ENCODE measurements at regions not wholly inside any gene's neighbourhood (a gene's known extent, or its start where the extent isn't known, plus 50 kb on each side); places are given as distances from the start of the nearest gene placed in this dataset.
"Not testable (repeated sequence)": the region's sequence is repeated elsewhere in the genome, so short reads cannot be mapped to it uniquely, and the experiment has no call there.

DNA sequence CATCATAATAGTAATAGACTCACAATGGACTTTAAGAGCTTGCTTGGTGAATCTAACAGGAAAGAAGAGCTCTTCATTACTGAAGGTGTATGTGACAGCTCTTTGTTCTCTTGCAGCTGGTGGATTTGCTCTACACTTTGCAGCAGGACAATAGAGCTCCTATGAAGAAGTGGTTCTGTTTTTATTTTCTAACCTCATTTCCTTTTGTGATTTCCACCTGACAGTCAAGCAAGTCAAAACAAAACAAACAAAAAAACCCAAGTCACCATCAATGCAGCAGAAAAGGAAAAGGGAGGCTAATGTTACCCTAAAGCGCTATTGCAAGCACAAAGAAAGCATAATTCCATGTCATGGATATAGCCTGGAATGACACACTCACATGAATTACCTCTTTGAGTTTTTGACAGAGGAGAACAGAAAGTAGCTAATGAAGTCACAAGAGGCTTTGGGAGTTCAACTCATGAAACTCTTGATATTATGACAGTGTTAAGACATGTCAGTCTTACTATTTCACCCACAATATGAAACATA lies 1188.1 kb downstream of the EPHA7 start:
- Mint-ChIP-seq H3K36me3 (ENCODE audit: unreplicated experiment) (no peaks in the 10 kb centered on the region), H3K4me3 (ENCODE audit: unreplicated experiment) (no peak overlapping the region), H3K9me3 (ENCODE audit: unreplicated experiment) (no peaks in the 10 kb centered on the region), H3K27ac (ENCODE audit: unreplicated experiment) (no peak overlapping the region), H3K27me3 (ENCODE audit: unreplicated experiment) (no peaks in the 10 kb centered on the region), H3K4me1 (ENCODE audit: low read depth, unreplicated experiment) (no peaks in the 10 kb centered on the region)
- DNase-seq, result no peak
- TF ChIP-seq, protein P1, sequence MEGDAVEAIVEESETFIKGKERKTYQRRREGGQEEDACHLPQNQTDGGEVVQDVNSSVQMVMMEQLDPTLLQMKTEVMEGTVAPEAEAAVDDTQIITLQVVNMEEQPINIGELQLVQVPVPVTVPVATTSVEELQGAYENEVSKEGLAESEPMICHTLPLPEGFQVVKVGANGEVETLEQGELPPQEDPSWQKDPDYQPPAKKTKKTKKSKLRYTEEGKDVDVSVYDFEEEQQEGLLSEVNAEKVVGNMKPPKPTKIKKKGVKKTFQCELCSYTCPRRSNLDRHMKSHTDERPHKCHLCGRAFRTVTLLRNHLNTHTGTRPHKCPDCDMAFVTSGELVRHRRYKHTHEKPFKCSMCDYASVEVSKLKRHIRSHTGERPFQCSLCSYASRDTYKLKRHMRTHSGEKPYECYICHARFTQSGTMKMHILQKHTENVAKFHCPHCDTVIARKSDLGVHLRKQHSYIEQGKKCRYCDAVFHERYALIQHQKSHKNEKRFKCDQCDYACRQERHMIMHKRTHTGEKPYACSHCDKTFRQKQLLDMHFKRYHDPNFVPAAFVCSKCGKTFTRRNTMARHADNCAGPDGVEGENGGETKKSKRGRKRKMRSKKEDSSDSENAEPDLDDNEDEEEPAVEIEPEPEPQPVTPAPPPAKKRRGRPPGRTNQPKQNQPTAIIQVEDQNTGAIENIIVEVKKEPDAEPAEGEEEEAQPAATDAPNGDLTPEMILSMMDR (IDR thresholded peaks at IDR 0.05; ENCODE audit: partially characterized antibody, unreplicated experiment), result no peak

DNA sequence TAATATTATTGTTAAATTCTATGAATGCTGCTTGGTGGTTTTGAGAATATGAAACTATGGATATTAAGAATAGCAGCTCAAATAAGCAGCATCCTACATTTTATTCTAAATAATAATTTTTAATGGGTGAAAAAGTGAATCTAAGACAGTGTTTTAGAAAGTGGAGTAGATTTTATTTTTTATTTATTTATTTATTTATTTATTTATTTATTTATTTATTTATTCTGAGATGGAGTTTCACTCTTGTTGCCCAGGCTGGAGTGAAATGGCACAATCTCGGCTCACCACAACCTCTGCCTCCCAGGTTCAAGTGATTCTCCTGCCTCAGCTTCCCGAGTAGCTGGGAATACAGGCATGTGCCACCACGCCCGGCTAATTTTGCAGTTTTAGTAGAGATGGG lies 1199.4 kb downstream of the EPHA7 start:
- H3K4me3 Mint-ChIP-seq (ENCODE audit: unreplicated experiment); H3K4me1 Mint-ChIP-seq (ENCODE audit: low read depth, unreplicated experiment); H3K27ac Mint-ChIP-seq (ENCODE audit: unreplicated experiment); H3K9me3 Mint-ChIP-seq (ENCODE audit: unreplicated experiment); H3K36me3 Mint-ChIP-seq (ENCODE audit: unreplicated experiment); H3K27me3 Mint-ChIP-seq (ENCODE audit: unreplicated experiment); DNase-seq: not testable (repeated sequence)

DNA sequence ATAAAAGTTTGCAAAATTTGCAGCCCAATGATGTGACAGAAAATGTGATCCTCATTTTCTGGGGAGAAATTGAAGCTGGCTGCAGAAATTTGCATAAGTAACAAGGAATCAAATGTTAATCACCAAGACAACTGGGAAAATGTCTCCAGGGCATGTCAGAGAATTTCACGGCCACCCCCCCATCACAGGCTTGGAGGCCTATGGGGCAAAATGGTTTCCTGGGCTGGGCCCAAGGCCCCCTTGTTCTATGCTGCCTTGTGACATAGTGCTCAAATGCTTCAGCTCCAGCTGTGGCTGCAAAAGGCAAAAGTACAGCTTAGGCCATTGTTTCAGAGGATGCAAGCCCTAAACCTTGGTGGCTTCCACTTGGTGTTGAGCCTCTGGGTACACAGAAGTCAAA lies 1202.6 kb downstream of the EPHA7 start:
- H3K36me3 Mint-ChIP-seq (ENCODE audit: unreplicated experiment), result peaks cover 9% of the 10 kb centered on the region
- DNase-seq, result no peak
- H3K4me1 Mint-ChIP-seq (ENCODE audit: low read depth, unreplicated experiment), result no peaks in the 10 kb centered on the region
- peaks cover 3% of the 10 kb centered on the region for H3K27me3 Mint-ChIP-seq (ENCODE audit: unreplicated experiment)
- peaks cover 2% of the 10 kb centered on the region for H3K9me3 Mint-ChIP-seq (ENCODE audit: unreplicated experiment)
- H3K4me3 Mint-ChIP-seq (ENCODE audit: unreplicated experiment), result no peak overlapping the region
- TF ChIP-seq, protein P1 (IDR thresholded peaks at IDR 0.05; ENCODE audit: partially characterized antibody, unreplicated experiment), result no peak
- H3K27ac Mint-ChIP-seq (ENCODE audit: unreplicated experiment), result no peak overlapping the region

DNA sequence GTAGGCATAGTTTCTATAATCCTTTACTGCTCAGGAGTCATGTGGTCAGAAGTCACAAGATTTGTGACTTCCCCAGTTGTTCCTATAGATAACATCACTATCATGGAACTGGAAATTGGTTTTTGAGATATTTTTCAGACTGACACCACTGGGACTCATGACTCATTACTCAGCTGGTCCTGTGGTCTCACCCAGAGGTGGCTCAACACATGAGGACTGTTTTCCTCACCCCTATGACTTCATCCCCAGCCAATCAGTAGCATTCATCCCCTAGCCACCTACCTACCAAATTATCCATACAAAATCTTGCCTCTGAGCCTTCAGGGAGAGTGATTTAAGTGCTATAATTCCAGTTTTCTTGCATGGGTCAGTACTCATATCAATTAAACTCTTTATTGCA lies 1217.7 kb downstream of the EPHA7 start:
- DNase-seq, result no peak
- Mint-ChIP-seq H3K4me3 (ENCODE audit: unreplicated experiment) (no peak overlapping the region), H3K27ac (ENCODE audit: unreplicated experiment) (no peak overlapping the region), H3K4me1 (ENCODE audit: low read depth, unreplicated experiment) (no peaks in the 10 kb centered on the region), H3K36me3 (ENCODE audit: unreplicated experiment) (no peaks in the 10 kb centered on the region), H3K27me3 (ENCODE audit: unreplicated experiment) (no peaks in the 10 kb centered on the region), H3K9me3 (ENCODE audit: unreplicated experiment) (no peaks in the 10 kb centered on the region)
- TF ChIP-seq, protein P1 (IDR thresholded peaks at IDR 0.05; ENCODE audit: partially characterized antibody, unreplicated experiment), result no peak

DNA sequence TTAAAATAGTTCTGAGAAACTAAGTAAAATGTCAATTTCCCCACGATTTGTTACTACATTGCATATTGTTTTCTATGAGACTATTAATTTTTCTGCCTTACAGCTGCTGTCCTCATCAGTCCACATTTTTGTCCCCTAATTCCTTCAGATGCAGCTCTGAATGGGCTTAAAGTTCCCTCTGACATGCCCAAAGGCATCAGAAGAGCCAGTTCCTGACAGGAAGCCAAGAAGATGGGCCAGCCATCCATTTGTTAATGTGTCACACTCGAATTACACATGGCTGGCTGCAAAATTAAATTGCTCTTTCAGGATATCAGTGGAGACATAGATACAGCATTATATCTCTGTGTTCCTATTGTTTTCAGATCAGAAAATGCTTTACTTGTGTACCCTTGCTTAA lies 1223.0 kb downstream of the EPHA7 start:
- TF ChIP-seq, protein P1 (IDR thresholded peaks at IDR 0.05; ENCODE audit: partially characterized antibody, unreplicated experiment), result no peak
- Mint-ChIP-seq H3K27me3 (ENCODE audit: unreplicated experiment) (no peaks in the 10 kb centered on the region), H3K9me3 (ENCODE audit: unreplicated experiment) (no peaks in the 10 kb centered on the region), H3K27ac (ENCODE audit: unreplicated experiment) (no peak overlapping the region), H3K4me1 (ENCODE audit: low read depth, unreplicated experiment) (no peaks in the 10 kb centered on the region), H3K4me3 (ENCODE audit: unreplicated experiment) (no peak overlapping the region), H3K36me3 (ENCODE audit: unreplicated experiment) (no peaks in the 10 kb centered on the region)
- DNase-seq, result no peak

DNA sequence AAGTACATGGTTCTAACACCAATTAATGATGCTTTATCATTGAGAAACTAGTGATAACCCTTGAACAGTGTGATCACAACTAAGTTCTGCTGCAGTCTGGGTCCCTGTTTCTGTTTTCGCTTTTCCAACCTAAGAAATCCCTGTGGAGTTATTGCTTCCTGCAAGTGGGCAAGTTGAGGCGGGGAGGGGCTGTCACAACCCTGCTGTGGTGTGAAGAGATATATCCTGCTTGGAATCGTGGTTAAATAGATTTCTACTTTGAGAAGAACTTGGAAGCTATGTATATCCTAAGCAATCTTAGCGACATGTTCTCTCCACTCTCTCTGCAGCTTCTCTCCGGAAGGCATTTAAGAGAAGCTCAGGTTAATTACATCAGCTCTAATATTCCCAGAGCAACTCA lies 1223.6 kb downstream of the EPHA7 start:
- no peaks in the 10 kb centered on the region for H3K9me3 Mint-ChIP-seq (ENCODE audit: unreplicated experiment)
- no peak overlapping the region for H3K27ac Mint-ChIP-seq (ENCODE audit: unreplicated experiment)
- no peaks in the 10 kb centered on the region for H3K27me3 Mint-ChIP-seq (ENCODE audit: unreplicated experiment)
- DNase-seq, result no peak
- H3K36me3 Mint-ChIP-seq (ENCODE audit: unreplicated experiment), result no peaks in the 10 kb centered on the region
- H3K4me3 Mint-ChIP-seq (ENCODE audit: unreplicated experiment), result no peak overlapping the region
- H3K4me1 Mint-ChIP-seq (ENCODE audit: low read depth, unreplicated experiment), result no peaks in the 10 kb centered on the region
- TF ChIP-seq, protein P1 (IDR thresholded peaks at IDR 0.05; ENCODE audit: partially characterized antibody, unreplicated experiment), result no peak

Measured in glutamatergic neuron (in vitro differentiated cells).